Astrocyte of the spinal cord (primary cell): ENCODE measurements at regions not wholly inside any gene's neighbourhood (a gene's known extent, or its start where the extent isn't known, plus 50 kb on each side); places are given as distances from the start of the nearest gene placed in this dataset.
A peak's percentile ranks its signal among the peaks of the same experiment; 100 is the strongest.
"Not testable (repeated sequence)": the region's sequence is repeated elsewhere in the genome, so short reads cannot be mapped to it uniquely, and the experiment has no call there.

Source experiments
- DNase-seq: peaks from one replicate; pipeline ENCODE4 v3.0.0; 2011; ENCODE audit warnings: low read depth, low spot score
- H3K4me3 ChIP-seq: 2 replicates; pipeline ENCODE4 v1.5.1; 2011; ENCODE audit warnings: low read depth, mild to moderate bottlenecking, low read length, moderate library complexity
- CTCF ChIP-seq: IDR thresholded peaks from 2 replicates; pipeline ENCODE4 v1.5.1; 2012; ENCODE audit warnings: low read depth, mild to moderate bottlenecking, low read length, inconsistent platforms
- in situ Hi-C: cut with HindIII; loops from 2 replicates; pipeline ENCODE4 v1.10.0; 2017; ENCODE audit warnings: low sequenced_read_pairs

GRCh38 chr15:35271371-35272043 lies 186.4 kb upstream of the NANOGP8 start:
- no peak for TF ChIP-seq CTCF
- DNase-seq = peak; percentile 14
- in situ Hi-C loops = no loop called here
- no peak overlapping the region for H3K4me3 ChIP-seq

GRCh38 chr15:35260941-35261340 lies 175.8 kb upstream of the NANOGP8 start:
- no peak for DNase-seq
- no peak overlapping the region for H3K4me3 ChIP-seq
- TF ChIP-seq CTCF = no peak
- in situ Hi-C loops = no loop called here

- H3K4me3 ChIP-seq, in situ Hi-C loops, DNase-seq: not testable (repeated sequence)
Observed at GRCh38 chr15:35260274-35260673, 175.2 kb upstream of the NANOGP8 start.

GRCh38 chr15:35256551-35256950 lies 171.5 kb upstream of the NANOGP8 start:
- in situ Hi-C loops = no loop called here
- no peak for DNase-seq
- no peak overlapping the region for H3K4me3 ChIP-seq
- no peak for TF ChIP-seq CTCF

- no peak for DNase-seq
- TF ChIP-seq CTCF = no peak
- in situ Hi-C loops = no loop called here
- H3K4me3 ChIP-seq = no peak overlapping the region
Observed at GRCh38 chr15:35256141-35256540, 171.0 kb upstream of the NANOGP8 start.

- DNase-seq, in situ Hi-C loops, H3K4me3 ChIP-seq: not testable (repeated sequence)
Observed at GRCh38 chr15:35254908-35255307, 169.8 kb upstream of the NANOGP8 start.

GRCh38 chr15:35254062-35254461 lies 169.0 kb upstream of the NANOGP8 start:
- in situ Hi-C loops = no loop called here
- no peak for DNase-seq
- H3K4me3 ChIP-seq = no peak overlapping the region
- TF ChIP-seq CTCF = no peak

GRCh38 chr15:35252351-35252865 lies 167.3 kb upstream of the NANOGP8 start:
- TF ChIP-seq CTCF = no peak
- in situ Hi-C loops = no loop called here
- no peak for DNase-seq
- H3K4me3 ChIP-seq = no peak overlapping the region
